ENCODE measurements at regions not wholly inside any gene's neighbourhood (a gene's known extent, or its start where the extent isn't known, plus 50 kb on each side); places are given as distances from the start of the nearest gene placed in this dataset.

DNA sequence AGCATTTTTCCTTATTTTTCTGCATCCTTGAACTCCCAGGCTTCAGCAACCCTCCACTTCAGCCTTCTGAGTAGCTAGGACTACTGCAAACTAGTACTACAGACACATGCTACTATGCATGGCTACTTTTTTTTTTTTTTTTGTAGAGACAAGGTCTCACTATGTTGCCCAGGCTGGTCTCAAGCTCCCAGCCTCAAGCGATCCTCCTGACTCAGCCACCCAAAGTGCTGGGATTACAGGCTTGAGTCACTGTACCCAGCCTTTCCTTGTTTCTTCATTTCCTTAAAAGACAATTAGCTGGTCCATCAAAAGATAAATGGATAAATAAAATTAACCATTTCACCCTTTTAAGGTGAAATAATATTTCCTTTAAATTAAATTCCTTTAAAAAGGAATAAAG is 205.8 kb downstream of the SPTSSA start:
- TF ChIP-seq, protein P1, sequence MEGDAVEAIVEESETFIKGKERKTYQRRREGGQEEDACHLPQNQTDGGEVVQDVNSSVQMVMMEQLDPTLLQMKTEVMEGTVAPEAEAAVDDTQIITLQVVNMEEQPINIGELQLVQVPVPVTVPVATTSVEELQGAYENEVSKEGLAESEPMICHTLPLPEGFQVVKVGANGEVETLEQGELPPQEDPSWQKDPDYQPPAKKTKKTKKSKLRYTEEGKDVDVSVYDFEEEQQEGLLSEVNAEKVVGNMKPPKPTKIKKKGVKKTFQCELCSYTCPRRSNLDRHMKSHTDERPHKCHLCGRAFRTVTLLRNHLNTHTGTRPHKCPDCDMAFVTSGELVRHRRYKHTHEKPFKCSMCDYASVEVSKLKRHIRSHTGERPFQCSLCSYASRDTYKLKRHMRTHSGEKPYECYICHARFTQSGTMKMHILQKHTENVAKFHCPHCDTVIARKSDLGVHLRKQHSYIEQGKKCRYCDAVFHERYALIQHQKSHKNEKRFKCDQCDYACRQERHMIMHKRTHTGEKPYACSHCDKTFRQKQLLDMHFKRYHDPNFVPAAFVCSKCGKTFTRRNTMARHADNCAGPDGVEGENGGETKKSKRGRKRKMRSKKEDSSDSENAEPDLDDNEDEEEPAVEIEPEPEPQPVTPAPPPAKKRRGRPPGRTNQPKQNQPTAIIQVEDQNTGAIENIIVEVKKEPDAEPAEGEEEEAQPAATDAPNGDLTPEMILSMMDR (IDR thresholded peaks at IDR 0.05), result no peak
- Mint-ChIP-seq H3K4me1 (ENCODE audit: low read depth) (no peaks in the 10 kb centered on the region), H3K9me3 (no peaks in the 10 kb centered on the region), H3K4me3 (no peak overlapping the region), H3K27ac (no peak overlapping the region), H3K36me3 (ENCODE audit: low read depth) (no peaks in the 10 kb centered on the region), H3K27me3 (peaks cover 6% of the 10 kb centered on the region)
- DNase-seq (no peak), ATAC-seq (ENCODE audit: poor library complexity) (no peak)
- H3K27ac ChIP-seq (ENCODE audit: low read depth in 1 of 2, low read length in 2 of 2), result no peak overlapping the region
- CTCF ChIA-PET, result no interaction called here
- H3K4me3 ChIP-seq (ENCODE audit: low read length), result no peak overlapping the region
- POLR2A ChIA-PET, result no interaction called here
- no peaks in the 10 kb centered on the region for H3K4me1 ChIP-seq (ENCODE audit: insufficient read depth, low read length)
- no peaks in the 10 kb centered on the region for H3K36me3 ChIP-seq (ENCODE audit: insufficient read depth, low read length)
- peaks cover 0 to 4% of the 10 kb centered on the region in 2 experiments for H3K27me3 ChIP-seq (ENCODE audit: control insufficient read depth in 1 of 2, insufficient read depth in 2 of 2, low read length in 2 of 2)
- no peaks in the 10 kb centered on the region for H3K9me3 ChIP-seq (ENCODE audit: control insufficient read depth in 1 of 2, insufficient read depth in 1 of 2, low read length in 2 of 2)
- intact Hi-C loops (cut with DNase I, micrococcal nuclease), result no loop called here

DNA sequence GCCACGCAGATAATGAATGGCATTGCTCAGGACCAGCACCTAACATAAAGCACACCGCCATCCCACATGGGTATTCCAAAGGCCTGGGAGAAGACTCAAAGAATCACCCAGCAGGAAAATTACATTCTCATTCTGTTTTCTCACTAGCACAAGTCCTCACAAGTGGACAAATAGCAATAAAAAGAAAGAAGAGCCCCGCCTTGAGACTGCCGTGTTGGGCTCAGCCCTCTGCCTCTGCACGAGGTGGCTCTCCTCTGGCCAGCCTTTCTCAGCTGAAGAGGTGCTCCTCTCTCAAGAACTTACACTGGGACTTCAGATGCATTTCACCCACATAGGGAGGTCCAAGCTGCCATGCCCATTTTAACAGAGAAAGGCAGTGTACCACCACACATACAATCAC is 207.5 kb downstream of the SPTSSA start:
- H3K4me1 ChIP-seq (ENCODE audit: insufficient read depth, low read length), result no peaks in the 10 kb centered on the region
- intact Hi-C loops (cut with DNase I, micrococcal nuclease), result no loop called here
- H3K27ac Mint-ChIP-seq, result no peak overlapping the region
- no peak overlapping the region for H3K27ac ChIP-seq (ENCODE audit: low read depth in 1 of 2, low read length in 2 of 2)
- no peak for ATAC-seq (ENCODE audit: poor library complexity)
- TF ChIP-seq, protein P1 (IDR thresholded peaks at IDR 0.05), result no peak
- POLR2A ChIA-PET, result no interaction called here
- no peaks in the 10 kb centered on the region for H3K27me3 Mint-ChIP-seq
- H3K4me3 Mint-ChIP-seq, result no peak overlapping the region
- CTCF ChIA-PET, result no interaction called here
- H3K4me3 ChIP-seq (ENCODE audit: low read length), result no peak overlapping the region
- no peak for DNase-seq
- no peaks in the 10 kb centered on the region for H3K9me3 ChIP-seq (ENCODE audit: control insufficient read depth in 1 of 2, insufficient read depth in 1 of 2, low read length in 2 of 2)
- H3K36me3 Mint-ChIP-seq (ENCODE audit: low read depth), result no peaks in the 10 kb centered on the region
- H3K27me3 ChIP-seq (ENCODE audit: control insufficient read depth in 1 of 2, insufficient read depth in 2 of 2, low read length in 2 of 2), result no peaks in the 10 kb centered on the region
- H3K9me3 Mint-ChIP-seq, result no peaks in the 10 kb centered on the region
- no peaks in the 10 kb centered on the region for H3K36me3 ChIP-seq (ENCODE audit: insufficient read depth, low read length)
- no peaks in the 10 kb centered on the region for H3K4me1 Mint-ChIP-seq (ENCODE audit: low read depth)

DNA sequence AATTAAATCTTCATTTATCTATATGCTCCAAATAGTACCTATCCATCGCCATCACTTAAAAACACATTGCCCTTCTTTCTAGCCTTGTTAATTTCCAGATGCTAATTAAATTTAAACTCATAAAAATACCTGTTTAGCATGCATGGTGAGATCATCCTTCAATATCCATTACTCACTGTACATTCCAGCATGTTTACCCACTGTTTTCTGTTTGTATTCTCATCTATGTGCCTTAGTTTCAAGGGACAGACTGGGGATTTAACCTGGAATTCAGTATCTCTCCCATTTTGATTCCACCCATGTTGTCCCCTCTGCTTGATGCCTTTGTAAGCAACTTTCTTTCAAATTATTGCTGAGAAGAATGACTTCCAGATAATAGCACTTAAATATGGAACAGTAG is 208.0 kb downstream of the SPTSSA start:
- H3K9me3 ChIP-seq (ENCODE audit: control insufficient read depth in 1 of 2, insufficient read depth in 1 of 2, low read length in 2 of 2), result no peaks in the 10 kb centered on the region
- Mint-ChIP-seq H3K36me3 (ENCODE audit: low read depth) (no peaks in the 10 kb centered on the region), H3K27ac (no peak overlapping the region), H3K9me3 (no peaks in the 10 kb centered on the region), H3K4me1 (ENCODE audit: low read depth) (no peaks in the 10 kb centered on the region), H3K4me3 (no peak overlapping the region), H3K27me3 (no peaks in the 10 kb centered on the region)
- DNase-seq, result no peak
- intact Hi-C loops (cut with DNase I, micrococcal nuclease), result no loop called here
- no peaks in the 10 kb centered on the region for H3K27me3 ChIP-seq (ENCODE audit: control insufficient read depth in 1 of 2, insufficient read depth in 2 of 2, low read length in 2 of 2)
- no peak overlapping the region for H3K4me3 ChIP-seq (ENCODE audit: low read length)
- TF ChIP-seq, protein P1 (IDR thresholded peaks at IDR 0.05), result no peak
- ChIA-PET POLR2A (no interaction called here), CTCF (no interaction called here)
- no peak for ATAC-seq (ENCODE audit: poor library complexity)
- H3K27ac ChIP-seq (ENCODE audit: low read depth in 1 of 2, low read length in 2 of 2), result no peak overlapping the region
- H3K36me3 ChIP-seq (ENCODE audit: insufficient read depth, low read length), result no peaks in the 10 kb centered on the region
- no peaks in the 10 kb centered on the region for H3K4me1 ChIP-seq (ENCODE audit: insufficient read depth, low read length)
